Breast epithelium (tissue), 3 donors: ENCODE measurements at regions not wholly inside any gene's neighbourhood (a gene's known extent, or its start where the extent isn't known, plus 50 kb on each side); places are given as distances from the start of the nearest gene placed in this dataset.

Experiments used
- CTCF ChIP-seq, 3 donors: fragments of 450-650 bp; IDR thresholded peaks; one replicate each; pipeline ENCODE4 v1.5.1; 2016 to 2017; ENCODE audit warnings: antibody characterized with exemption in 3 of 3, mild to moderate bottlenecking in 3 of 3, moderate library complexity in 3 of 3
- POLR2A ChIP-seq: fragments of 450-650 bp; IDR thresholded peaks from one replicate; pipeline ENCODE4 v1.6.1; 2016; ENCODE audit warnings: antibody characterized with exemption, mild to moderate bottlenecking, moderate library complexity
- POLR2AphosphoS5 ChIP-seq, 3 donors: sonication (generic); formaldehyde crosslinking; IDR thresholded peaks; one replicate each; pipeline ENCODE4 v1.6.1; 2017; ENCODE audit warnings: antibody characterized with exemption in 3 of 3

GRCh38 chr13:111952814-111953213, 114.1 kb upstream of the SOX1 start:
- TF ChIP-seq CTCF (IDR thresholded peaks at IDR 0.05) (no peak), POLR2A (no peak), POLR2AphosphoS5 (IDR thresholded peaks at IDR 0.05) (no peak)
